Superior temporal gyrus (tissue), 1 donor: ENCODE measurements at regions not wholly inside any gene's neighbourhood (a gene's known extent, or its start where the extent isn't known, plus 50 kb on each side); places are given as distances from the start of the nearest gene placed in this dataset.
"Not testable (repeated sequence)": the region's sequence is repeated elsewhere in the genome, so short reads cannot be mapped to it uniquely, and the experiment has no call there.

ENCODE experiments used
- DNase-seq: peaks from one replicate; pipeline ENCODE4 v3.0.0-alpha.2; 2016; ENCODE audit errors: extremely low spot score

GRCh38 chr12:97984974-97985580, 522.5 kb downstream of the RMST start:
- DNase-seq: no peak

GRCh38 chr12:97985834-97986233, 523.2 kb downstream of the RMST start:
- DNase-seq: no peak

GRCh38 chr12:97988588-97988987, 526.0 kb downstream of the RMST start:
- DNase-seq: not testable (repeated sequence)

- no peak for DNase-seq
Observed at GRCh38 chr12:97989366-97989940, 525.9 kb upstream of the TMPO start.

GRCh38 chr12:97994746-97995484, 520.5 kb upstream of the TMPO start:
- no peak for DNase-seq

- DNase-seq: no peak
Observed at GRCh38 chr12:97995559-97995958, 519.8 kb upstream of the TMPO start.

GRCh38 chr12:98001430-98001829, 514.0 kb upstream of the TMPO start:
- no peak for DNase-seq

- peak; percentile 60 for DNase-seq
Observed at GRCh38 chr12:98002887-98003493, 512.4 kb upstream of the TMPO start.

- no peak for DNase-seq
Observed at GRCh38 chr12:98007963-98008362, 507.4 kb upstream of the TMPO start.

GRCh38 chr12:98013560-98013959, 501.8 kb upstream of the TMPO start:
- DNase-seq: no peak

- DNase-seq: no peak
Observed at GRCh38 chr12:98018836-98019235, 496.6 kb upstream of the TMPO start.

- no peak for DNase-seq
Observed at GRCh38 chr12:98020376-98020775, 495.0 kb upstream of the TMPO start.

- DNase-seq: no peak
Observed at GRCh38 chr12:98022961-98023360, 492.4 kb upstream of the TMPO start.

- DNase-seq: no peak
Observed at GRCh38 chr12:98037401-98038140, 477.8 kb upstream of the TMPO start.

- no peak for DNase-seq
Observed at GRCh38 chr12:98042668-98043067, 472.7 kb upstream of the TMPO start.

- DNase-seq: no peak
Observed at GRCh38 chr12:98045395-98045794, 470.0 kb upstream of the TMPO start.

GRCh38 chr12:98048326-98048725, 467.1 kb upstream of the TMPO start:
- no peak for DNase-seq

- DNase-seq: no peak
Observed at GRCh38 chr12:98053202-98053601, 462.2 kb upstream of the TMPO start.

GRCh38 chr12:98057701-98058100, 457.7 kb upstream of the TMPO start:
- DNase-seq: no peak

- no peak for DNase-seq
Observed at GRCh38 chr12:98058213-98058612, 457.2 kb upstream of the TMPO start.

- DNase-seq: no peak
Observed at GRCh38 chr12:98058838-98059237, 456.6 kb upstream of the TMPO start.
